Renal cortex interstitium (tissue), 11 donors: ENCODE measurements at regions not wholly inside any gene's neighbourhood (a gene's known extent, or its start where the extent isn't known, plus 50 kb on each side); places are given as distances from the start of the nearest gene placed in this dataset.
"Not testable (repeated sequence)": the region's sequence is repeated elsewhere in the genome, so short reads cannot be mapped to it uniquely, and the experiment has no call there.

Source experiments
- DNase-seq, 11 donors: peaks; one replicate each; pipeline ENCODE4 v3.0.0-alpha.2; 2013; ENCODE audit warnings: low read depth in 9 of 11, low spot score in 4 of 11; ENCODE audit errors: extremely low read depth in 1 of 11

DNA sequence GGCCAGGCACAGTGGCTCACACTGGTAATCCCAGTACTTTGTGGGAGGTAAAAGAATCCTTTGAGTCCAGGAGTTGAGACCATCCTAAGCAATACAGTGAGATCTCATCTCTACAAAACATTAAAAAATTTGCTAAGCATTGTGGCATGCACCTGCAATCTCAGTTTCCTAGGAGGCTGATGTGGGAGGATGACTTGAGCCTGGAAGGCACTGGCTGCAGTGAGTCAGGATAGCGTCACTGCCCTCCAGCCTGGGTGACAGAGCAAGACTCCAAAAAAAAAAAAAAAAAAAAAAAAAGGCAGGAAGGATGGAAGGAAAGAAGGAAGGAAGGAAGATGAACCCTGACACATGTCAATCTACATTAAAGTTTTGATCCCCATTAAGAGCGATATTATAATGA lies 1452.2 kb upstream of the ACO1 start:
- no peak for DNase-seq

DNA sequence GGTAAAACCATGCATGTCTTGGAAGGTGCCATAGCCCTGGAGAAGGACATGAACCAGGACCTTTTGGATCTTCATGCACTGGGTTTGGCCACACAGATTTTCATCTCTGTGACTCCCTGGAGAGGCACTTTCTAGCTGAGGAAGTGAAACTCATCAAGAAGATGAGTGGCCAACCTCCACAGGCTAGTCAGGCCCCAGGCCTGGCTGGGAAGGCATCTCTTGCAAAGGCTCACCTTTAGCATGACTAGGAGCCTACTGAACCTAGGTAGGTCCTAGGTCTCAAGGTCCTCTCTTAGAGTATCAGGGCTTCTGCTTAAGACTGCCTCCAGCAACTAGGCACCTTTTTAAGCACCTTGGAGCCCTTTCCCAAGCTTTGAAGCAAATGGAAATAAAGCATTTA lies 1448.7 kb upstream of the ACO1 start:
- no peak for DNase-seq

DNA sequence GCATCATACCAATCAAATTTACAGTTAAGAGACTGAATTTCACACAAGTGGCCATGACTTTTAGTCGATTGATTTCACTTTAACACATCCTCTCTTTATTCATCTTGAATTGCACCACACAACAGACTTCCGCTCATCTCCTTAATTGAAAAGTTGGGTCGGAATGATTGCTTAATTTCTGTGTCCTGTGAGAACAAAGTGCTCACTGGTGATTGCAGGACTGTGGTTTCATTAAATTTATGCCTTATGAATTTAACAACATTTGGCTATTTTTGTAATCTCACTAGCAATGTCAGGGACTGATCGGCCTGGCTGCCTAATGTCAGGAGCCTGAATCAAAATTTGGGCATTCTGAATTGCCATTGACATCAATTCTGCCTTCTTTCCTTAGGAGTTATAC lies 1447.3 kb upstream of the ACO1 start:
- DNase-seq = no peak

DNA sequence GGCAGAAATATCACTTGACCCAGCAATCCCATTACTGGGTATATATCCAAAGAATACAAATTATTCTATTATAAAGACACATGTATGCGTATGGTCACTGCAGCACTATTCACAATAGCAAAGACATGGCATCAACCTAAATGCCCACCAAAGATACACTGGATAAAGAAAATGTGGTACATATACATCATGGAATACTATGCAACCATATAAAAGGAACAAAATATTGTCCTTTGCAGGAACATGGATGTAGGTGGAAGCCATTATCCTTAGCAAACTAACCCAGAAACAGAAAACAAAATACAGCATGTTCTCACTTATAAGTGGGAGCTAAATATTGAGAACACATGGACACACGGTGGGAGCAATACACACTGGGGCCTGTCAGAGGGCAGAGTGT lies 1441.6 kb upstream of the ACO1 start:
- DNase-seq = not testable (repeated sequence)

DNA sequence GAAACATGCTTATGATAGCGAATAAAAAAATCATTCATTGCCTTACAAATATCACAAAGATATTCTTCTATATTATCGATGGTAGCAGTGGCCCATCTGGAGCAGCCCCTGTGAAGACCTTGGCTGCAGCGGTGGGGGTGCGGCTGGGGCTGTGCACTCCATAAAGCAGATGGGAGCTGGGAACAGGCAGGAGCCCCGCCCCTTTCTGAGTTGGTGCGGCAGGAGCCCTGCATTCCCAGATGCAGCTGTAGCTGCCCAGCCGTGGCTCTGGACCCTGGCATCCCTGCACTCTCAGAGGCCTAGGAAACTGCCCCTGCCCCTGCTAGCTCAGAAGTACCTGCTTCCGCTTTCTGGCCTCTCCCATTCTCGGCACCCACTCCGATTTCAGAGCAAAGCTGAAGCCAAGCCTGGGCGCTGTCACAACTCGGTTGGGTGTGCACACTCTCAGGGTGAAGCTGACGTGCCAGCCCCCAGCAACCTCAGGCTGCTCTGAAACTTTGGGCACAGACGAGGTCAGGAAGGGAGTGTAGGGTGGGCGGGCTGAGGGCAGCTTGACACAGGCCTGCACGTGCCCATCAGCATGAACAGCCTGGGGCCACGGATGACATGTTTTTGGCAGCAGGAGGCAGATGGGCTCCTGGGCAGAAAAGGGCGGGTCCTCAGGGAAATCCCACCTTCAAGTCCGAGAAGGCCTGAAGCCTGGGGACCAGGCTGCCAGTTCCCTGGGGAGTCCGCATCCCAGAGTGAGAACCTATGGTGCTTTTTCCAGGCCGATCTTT lies 1440.8 kb upstream of the ACO1 start:
- DNase-seq = no peak

- DNase-seq = no peak
Measured at GRCh38 chr9:30944225-30944569, 1440.2 kb upstream of the ACO1 start.

GRCh38 chr9:30944741-30945280 lies 1439.6 kb upstream of the ACO1 start:
- no peak for DNase-seq

GRCh38 chr9:30964332-30964731 lies 1420.1 kb upstream of the ACO1 start:
- DNase-seq = no peak

GRCh38 chr9:30967476-30967875 lies 1417.0 kb upstream of the ACO1 start:
- peak in 2 of 11 donors; percentile 7 to 17 for DNase-seq

GRCh38 chr9:30970186-30970585 lies 1414.3 kb upstream of the ACO1 start:
- no peak for DNase-seq

GRCh38 chr9:30970812-30971211 lies 1413.6 kb upstream of the ACO1 start:
- DNase-seq = no peak

DNA sequence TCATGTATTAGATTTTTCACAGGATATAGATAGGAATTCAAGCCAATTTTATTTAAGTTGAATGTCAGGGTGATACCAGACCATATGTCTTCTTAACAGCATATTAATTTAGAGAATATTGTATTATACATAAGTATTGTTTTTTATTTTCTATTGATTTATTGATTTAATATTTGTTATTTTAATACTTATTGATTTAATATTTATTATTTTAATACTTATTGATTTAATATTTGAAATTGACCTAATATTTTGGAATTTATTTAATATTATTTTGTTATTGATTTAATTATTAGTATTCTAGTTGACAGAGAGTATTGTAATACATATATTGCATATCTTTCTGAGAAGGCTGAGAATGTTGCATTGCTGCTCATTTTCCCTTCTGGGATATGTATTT lies 1411.8 kb upstream of the ACO1 start:
- DNase-seq = no peak

GRCh38 chr9:30977965-30978364 lies 1406.5 kb upstream of the ACO1 start:
- DNase-seq = no peak

- no peak for DNase-seq
Measured at GRCh38 chr9:30982301-30982700, 1402.1 kb upstream of the ACO1 start.

GRCh38 chr9:30995956-30996738 lies 1388.3 kb upstream of the ACO1 start:
- DNase-seq = no peak

- DNase-seq = no peak
Measured at GRCh38 chr9:30996761-30997160, 1387.7 kb upstream of the ACO1 start.

DNA sequence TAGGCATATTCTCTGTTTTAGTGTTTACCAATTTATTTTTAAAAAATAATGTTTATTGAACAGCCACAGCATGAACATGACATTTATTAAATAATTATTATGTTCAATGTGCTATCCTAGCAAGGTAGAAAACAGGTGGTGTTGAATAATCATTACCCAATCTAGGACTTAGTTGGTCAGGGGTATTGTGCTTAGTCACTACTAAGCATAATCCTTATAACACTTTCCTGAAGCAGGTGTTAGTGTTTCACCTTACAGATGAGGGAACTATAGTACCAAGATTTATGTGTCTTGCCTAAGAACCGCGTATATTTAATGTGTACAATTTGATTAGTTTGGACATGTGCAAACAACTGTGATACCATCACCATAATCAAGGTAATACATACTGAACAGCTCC lies 1387.2 kb upstream of the ACO1 start:
- DNase-seq = no peak

DNA sequence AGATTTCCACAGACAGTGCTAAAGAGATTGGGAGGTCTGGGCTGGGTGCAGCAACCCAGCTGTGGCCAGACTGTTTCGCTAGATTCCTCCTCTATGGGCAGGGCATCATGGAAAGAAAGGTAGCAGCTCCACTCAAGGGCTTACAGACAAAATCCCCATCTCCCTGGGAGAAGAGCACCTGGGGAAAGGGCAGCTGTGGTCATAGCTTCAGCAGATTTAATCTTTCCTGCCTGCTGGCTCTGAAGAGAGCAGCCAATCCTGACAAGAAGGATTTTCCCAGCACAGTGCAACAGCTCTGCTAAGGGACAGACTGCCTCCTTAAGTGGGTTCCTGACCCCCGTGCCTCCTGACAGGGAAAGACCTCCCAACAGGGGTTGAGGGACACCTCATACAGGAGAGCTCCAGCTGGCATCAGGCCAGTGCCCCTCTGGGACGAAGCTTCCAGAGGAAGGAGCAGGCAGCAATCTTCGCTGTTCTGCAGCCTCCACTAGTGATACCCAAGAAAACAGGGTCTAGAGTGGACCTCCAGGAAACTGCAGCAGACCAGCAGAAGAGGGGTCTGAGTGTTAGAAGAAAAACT lies 1379.3 kb upstream of the ACO1 start:
- DNase-seq = no peak

GRCh38 chr9:31013371-31013770 lies 1371.1 kb upstream of the ACO1 start:
- DNase-seq = no peak

GRCh38 chr9:31023847-31024246 lies 1360.6 kb upstream of the ACO1 start:
- DNase-seq = no peak
